GM21390 (cell line): ENCODE measurements at regions not wholly inside any gene's neighbourhood (a gene's known extent, or its start where the extent isn't known, plus 50 kb on each side); places are given as distances from the start of the nearest gene placed in this dataset.
"Not testable (repeated sequence)": the region's sequence is repeated elsewhere in the genome, so short reads cannot be mapped to it uniquely, and the experiment has no call there.

ENCODE experiments used
- ATAC-seq: cut with Tn5 transposase; IDR thresholded peaks from one replicate; pipeline ENCODE4 v1.9.1; 2021; ENCODE audit not compliant: unreplicated experiment

- ATAC-seq, result no peak
These were observed 208.1 kb upstream of the NPVF start for GRCh38 chr7:25436413-25436812.

- ATAC-seq, result no peak
These were observed 209.0 kb upstream of the NPVF start for GRCh38 chr7:25437308-25437707.

- ATAC-seq, result no peak
These were observed 216.7 kb upstream of the NPVF start for GRCh38 chr7:25444991-25445390.

GRCh38 chr7:25448301-25448700 lies 220.0 kb upstream of the NPVF start:
- no peak for ATAC-seq

- ATAC-seq, result no peak
These were observed 225.7 kb upstream of the NPVF start for GRCh38 chr7:25454020-25454419.

GRCh38 chr7:25454562-25455041 lies 226.3 kb upstream of the NPVF start:
- ATAC-seq, result no peak

GRCh38 chr7:25455683-25456251 lies 227.5 kb upstream of the NPVF start:
- ATAC-seq, result no peak

GRCh38 chr7:25456467-25457171 lies 228.3 kb upstream of the NPVF start:
- ATAC-seq, result no peak

GRCh38 chr7:25459057-25459456 lies 230.8 kb upstream of the NPVF start:
- no peak for ATAC-seq

- no peak for ATAC-seq
These were observed 232.1 kb upstream of the NPVF start for GRCh38 chr7:25460433-25460832.

- no peak for ATAC-seq
These were observed 241.4 kb upstream of the NPVF start for GRCh38 chr7:25469669-25470068.

- ATAC-seq, result no peak
These were observed 248.7 kb upstream of the NPVF start for GRCh38 chr7:25476863-25477499.

- ATAC-seq, result not testable (repeated sequence)
These were observed 249.9 kb upstream of the NPVF start for GRCh38 chr7:25478221-25478620.

GRCh38 chr7:25478925-25479324 lies 250.6 kb upstream of the NPVF start:
- no peak for ATAC-seq

GRCh38 chr7:25481891-25482290 lies 253.6 kb upstream of the NPVF start:
- ATAC-seq, result no peak

- ATAC-seq, result no peak
These were observed 254.3 kb upstream of the NPVF start for GRCh38 chr7:25482631-25483030.

GRCh38 chr7:25485026-25485425 lies 256.7 kb upstream of the NPVF start:
- ATAC-seq, result no peak

- ATAC-seq, result no peak
These were observed 258.4 kb upstream of the NPVF start for GRCh38 chr7:25486656-25487055.

GRCh38 chr7:25493805-25494366 lies 265.6 kb upstream of the NPVF start:
- no peak for ATAC-seq

- ATAC-seq, result no peak
These were observed 266.6 kb upstream of the NPVF start for GRCh38 chr7:25494896-25495295.

- no peak for ATAC-seq
These were observed 267.3 kb upstream of the NPVF start for GRCh38 chr7:25495342-25496250.
